Gastrocnemius medialis (tissue), 4 donors: ENCODE measurements at regions not wholly inside any gene's neighbourhood (a gene's known extent, or its start where the extent isn't known, plus 50 kb on each side); places are given as distances from the start of the nearest gene placed in this dataset.
"Not testable (repeated sequence)": the region's sequence is repeated elsewhere in the genome, so short reads cannot be mapped to it uniquely, and the experiment has no call there.

Source experiments
- ATAC-seq, 2 donors: fragments of 150-250 bp; one replicate each; pipeline ENCODE4 v1.9.1; 2016
- DNase-seq, 2 donors: peaks; one replicate each; pipeline ENCODE4 v3.0.0-alpha.2; 2019
- H3K27ac ChIP-seq, 4 donors: fragments of 200-600 bp; sonication (generic); 1 replicate in 1 of 4; 2 replicates in 3 of 4; pipeline ENCODE4 v1.5.1; 2016 to 2018; ENCODE audit warnings: mild to moderate bottlenecking in 2 of 4, moderate library complexity in 1 of 4
- H3K27me3 ChIP-seq, 3 donors: fragments of 200-600 bp; sonication (generic) in 2 of 3; 1 replicate in 1 of 3; 2 replicates in 2 of 3; pipeline versions ENCODE4 v1.5.1 to v1.6.0; 2016 to 2019; ENCODE audit warnings: mild to moderate bottlenecking in 1 of 3, moderate library complexity in 1 of 3
- H3K36me3 ChIP-seq, 2 donors: fragments of 200-600 bp; sonication (generic) in 1 of 2; one replicate each; pipeline ENCODE4 v1.5.1; 2017 to 2018
- H3K4me1 ChIP-seq, 2 donors: fragments of 200-600 bp; sonication (generic) in 1 of 2; one replicate each; pipeline ENCODE4 v1.5.1; 2016 to 2017; ENCODE audit warnings: mild to moderate bottlenecking in 2 of 2
- H3K4me3 ChIP-seq, 4 donors: fragments of 200-600 bp; sonication (generic) in 3 of 4; 1 replicate in 1 of 4; 2 replicates in 3 of 4; pipeline ENCODE4 v1.5.1; 2016 to 2019; ENCODE audit warnings: mild to moderate bottlenecking in 2 of 4
- H3K9me3 ChIP-seq, 3 donors: fragments of 200-600 bp; sonication (generic) in 2 of 3; 1 replicate in 1 of 3; 2 replicates in 2 of 3; pipeline ENCODE4 v1.5.1; 2016 to 2019
- CTCF ChIP-seq, 5 experiments: fragments of 450-650 bp in 3 of 5; fragments of 200-600 bp in 2 of 5; sonication (generic) in 2 of 5; IDR thresholded peaks in 4 of 5; conservative IDR thresholded peaks in 1 of 5; 1 replicate in 4 of 5; 2 replicates in 1 of 5; pipeline ENCODE4 v1.5.1; 2016 to 2019; ENCODE audit warnings: antibody characterized with exemption in 5 of 5, mild to moderate bottlenecking in 3 of 5, moderate library complexity in 3 of 5
- POLR2A ChIP-seq, 2 donors: fragments of 450-650 bp; IDR thresholded peaks; one replicate each; pipeline ENCODE4 v1.6.1; 2017; ENCODE audit warnings: antibody characterized with exemption in 2 of 2, mild to moderate bottlenecking in 2 of 2, moderate library complexity in 2 of 2
- in situ Hi-C, 4 donors: fragments of 200-750 bp; cut with MboI; loops; one replicate each; pipeline versions ENCODE4 v1.15.0 to v1.8.0; 2017; ENCODE audit warnings: low sequenced_read_pairs in 4 of 4
- intact Hi-C: fragments of 100-400 bp; cut with DNase I; formaldehyde crosslinking; loops from one replicate; pipeline ENCODE4 v1.15.1; 2023; ENCODE audit warnings: low total_unique reads

DNA sequence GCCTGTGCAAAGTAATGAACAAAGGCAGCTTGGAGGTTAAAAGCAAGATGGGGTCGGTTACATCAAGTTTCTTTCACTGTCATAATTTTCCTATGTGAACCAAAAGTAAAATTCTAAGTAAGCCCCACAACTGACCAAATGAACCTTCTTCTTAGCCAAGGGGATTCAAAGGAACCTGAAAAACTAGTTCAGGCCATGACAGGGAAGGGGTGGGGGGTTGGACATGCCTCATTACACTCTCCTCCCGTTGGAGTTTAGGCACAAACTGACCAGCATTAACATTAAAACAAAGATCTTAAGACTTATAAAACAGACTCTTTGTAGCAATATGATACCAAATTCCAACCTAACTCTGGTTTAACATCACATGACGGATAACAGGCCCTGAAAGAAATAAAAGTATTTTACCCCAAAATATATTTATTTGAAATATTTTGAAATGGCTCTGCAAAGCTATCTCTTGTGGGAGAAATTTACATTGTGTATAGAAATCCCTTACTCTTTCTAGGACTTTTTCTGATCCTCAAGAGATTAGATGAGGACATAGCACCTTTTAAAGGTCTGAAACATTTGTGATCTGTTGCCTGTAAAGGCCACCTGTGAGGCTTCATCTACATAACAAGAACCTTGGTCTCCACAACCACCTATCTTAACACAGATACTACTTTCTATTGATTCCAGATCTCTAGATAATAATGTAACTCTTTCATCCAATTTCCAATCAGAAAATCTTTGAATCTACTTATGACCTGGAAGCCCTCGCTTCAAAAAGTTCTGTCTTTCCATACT is 1829.0 kb upstream of the MIR17HG start:
- H3K27ac ChIP-seq, result no peak overlapping the region
- DNase-seq (no peak), ATAC-seq (no peak)
- H3K4me3 ChIP-seq, result no peak overlapping the region
- TF ChIP-seq CTCF (IDR thresholded peaks at IDR 0.05 in 4 of 5, conservative IDR thresholded peaks at IDR 0.05 in 1 of 5) (no peak), POLR2A (IDR thresholded peaks at IDR 0.05) (no peak)
- no peaks in the 10 kb centered on the region for H3K27me3 ChIP-seq
- H3K4me1 ChIP-seq, result no peaks in the 10 kb centered on the region
- in situ Hi-C loops, result no loop called here
- no peaks in the 10 kb centered on the region for H3K36me3 ChIP-seq
- intact Hi-C loops, result no loop called here
- no peaks in the 10 kb centered on the region for H3K9me3 ChIP-seq

- Histone ChIP-seq H3K27me3 (no peaks in the 10 kb centered on the region), H3K36me3 (no peaks in the 10 kb centered on the region), H3K4me3 (no peak overlapping the region), H3K4me1 (no peaks in the 10 kb centered on the region), H3K9me3 (no peaks in the 10 kb centered on the region), H3K27ac (no peak overlapping the region)
- TF ChIP-seq POLR2A (IDR thresholded peaks at IDR 0.05) (no peak), CTCF (IDR thresholded peaks at IDR 0.05 in 4 of 5, conservative IDR thresholded peaks at IDR 0.05 in 1 of 5) (no peak)
- in situ Hi-C loops (no loop called here), intact Hi-C loops (no loop called here)
- DNase-seq (no peak), ATAC-seq (no peak)
These were observed 1827.0 kb upstream of the MIR17HG start for GRCh38 chr13:89520468-89520867.

DNA sequence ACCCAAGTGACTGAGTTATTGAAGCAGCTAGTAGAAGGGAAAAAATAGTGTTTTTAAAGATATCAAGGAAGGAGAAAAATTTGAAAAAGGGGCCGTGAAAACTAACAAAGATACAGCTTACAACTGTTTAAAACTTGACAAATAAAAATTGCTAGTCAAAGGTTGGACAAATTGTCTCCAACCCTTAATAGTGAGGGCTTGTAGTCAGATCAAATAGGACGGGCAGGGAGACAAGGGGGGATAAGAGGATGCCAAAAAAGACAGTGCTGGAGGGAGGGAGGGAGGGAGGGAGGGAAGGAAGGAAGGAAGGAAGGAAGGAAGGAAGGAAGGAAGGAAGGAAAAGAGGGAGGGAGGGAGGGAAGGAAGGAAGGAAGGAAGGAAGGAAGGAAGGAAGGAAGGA is 1825.8 kb upstream of the MIR17HG start:
- H3K36me3 ChIP-seq, in situ Hi-C loops, intact Hi-C loops, H3K9me3 ChIP-seq, DNase-seq, H3K27me3 ChIP-seq, ATAC-seq, H3K4me1 ChIP-seq, H3K4me3 ChIP-seq, H3K27ac ChIP-seq: not testable (repeated sequence)

DNA sequence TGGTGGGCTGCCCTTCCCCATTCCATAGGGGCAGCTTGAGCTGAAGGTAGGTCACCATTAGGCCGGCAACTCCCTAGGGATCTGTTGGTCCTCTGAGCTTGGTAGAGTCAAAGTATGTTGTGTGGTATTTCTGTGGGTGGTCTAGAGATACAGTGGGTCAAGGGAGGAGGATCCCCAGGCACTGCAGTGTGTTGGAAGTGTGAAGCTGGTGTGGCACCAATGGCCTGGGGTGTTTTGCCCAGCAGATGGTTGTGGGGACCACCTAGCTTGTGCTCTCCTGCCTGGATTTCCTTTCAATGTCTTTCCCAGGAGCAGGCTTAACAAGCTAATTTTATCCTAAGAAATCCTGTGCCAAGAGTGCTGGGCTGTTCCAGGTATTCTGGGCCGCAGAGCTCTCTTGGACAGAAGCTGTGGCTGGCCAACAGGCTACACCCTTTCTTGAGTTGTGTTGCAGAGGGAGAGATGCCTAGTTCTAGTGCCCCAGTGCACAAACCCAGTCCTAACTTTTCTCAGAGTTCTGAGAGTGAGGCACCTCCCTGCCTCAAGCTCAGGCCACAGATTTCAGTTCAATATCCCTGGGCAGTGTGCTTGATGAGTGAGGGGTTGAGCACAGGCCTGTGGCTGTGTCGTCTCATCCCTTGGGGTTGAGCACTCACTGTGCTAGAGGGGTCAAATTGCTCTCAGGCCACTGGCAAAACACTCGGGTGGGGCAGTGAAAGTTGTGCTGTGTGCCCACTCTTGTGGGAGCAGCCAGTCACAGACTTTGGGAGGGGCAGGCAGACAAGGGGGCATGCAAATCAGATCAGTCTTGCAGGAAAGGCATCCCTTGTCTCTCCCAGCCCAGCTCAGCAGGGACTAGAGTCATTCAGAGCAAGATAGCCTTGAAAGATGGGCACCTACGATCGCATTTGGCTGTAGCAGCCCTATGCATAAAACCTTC is 1806.1 kb upstream of the MIR17HG start:
- DNase-seq, result no peak
- H3K4me1 ChIP-seq, result no peaks in the 10 kb centered on the region

More for the DNA sequence above, 1806.1 kb upstream of the MIR17HG start:
- ATAC-seq, result no peak
- no peaks in the 10 kb centered on the region for H3K36me3 ChIP-seq
- H3K9me3 ChIP-seq, result no peaks in the 10 kb centered on the region
- TF ChIP-seq CTCF (IDR thresholded peaks at IDR 0.05 in 4 of 5, conservative IDR thresholded peaks at IDR 0.05 in 1 of 5) (no peak), POLR2A (IDR thresholded peaks at IDR 0.05) (no peak)
- in situ Hi-C loops, result no loop called here
- intact Hi-C loops, result no loop called here
- no peak overlapping the region for H3K27ac ChIP-seq
- no peaks in the 10 kb centered on the region for H3K27me3 ChIP-seq
- H3K4me3 ChIP-seq, result no peak overlapping the region
